Cardiac muscle cell (in vitro differentiated cells and primary cell): ENCODE measurements at regions not wholly inside any gene's neighbourhood (a gene's known extent, or its start where the extent isn't known, plus 50 kb on each side); places are given as distances from the start of the nearest gene placed in this dataset.
"Not testable (repeated sequence)": the region's sequence is repeated elsewhere in the genome, so short reads cannot be mapped to it uniquely, and the experiment has no call there.

ENCODE experiments used
- DNase-seq, 2 donors: peaks; one replicate each; pipeline versions ENCODE4 v3.0.0 to v3.0.0-alpha.2; 2010 to 2017; ENCODE audit warnings: low read depth in 1 of 2, low spot score in 1 of 2
- H3K27ac ChIP-seq: fragments of 200-600 bp; sonication (generic); 2 replicates; pipeline ENCODE4 v1.5.1; 2016
- H3K27me3 ChIP-seq: fragments of 200-600 bp; sonication (generic); 2 replicates; pipeline ENCODE4 v1.6.0; 2016; ENCODE audit warnings: control low read depth
- H3K36me3 ChIP-seq: fragments of 200-600 bp; sonication (generic); 2 replicates; pipeline ENCODE4 v1.5.1; 2016; ENCODE audit warnings: control low read depth
- H3K4me1 ChIP-seq: fragments of 200-600 bp; sonication (generic); 2 replicates; pipeline ENCODE4 v1.8.1; 2017; ENCODE audit warnings: low read depth, mild to moderate bottlenecking, mixed run types
- H3K4me3 ChIP-seq: fragments of 200-600 bp; sonication (generic); 2 replicates; pipeline ENCODE4 v1.5.1; 2016; ENCODE audit warnings: mild to moderate bottlenecking
- H3K9me3 ChIP-seq: fragments of 200-600 bp; sonication (generic); 2 replicates; pipeline ENCODE4 v1.5.1; 2017; ENCODE audit warnings: low read depth, mild to moderate bottlenecking, control low read depth
- CTCF ChIP-seq: IDR thresholded peaks from 2 replicates; pipeline ENCODE4 v1.5.1; 2012; ENCODE audit warnings: low read depth, mild to moderate bottlenecking, low read length

- Histone ChIP-seq H3K4me3 (no peak overlapping the region), H3K27me3 (no peaks in the 10 kb centered on the region), H3K9me3 (no peaks in the 10 kb centered on the region), H3K36me3 (no peaks in the 10 kb centered on the region), H3K27ac (no peak overlapping the region), H3K4me1 (no peaks in the 10 kb centered on the region)
- no peak for DNase-seq
- no peak for TF ChIP-seq CTCF
Measured at GRCh38 chr2:133865141-133865540, 296.9 kb upstream of the NCKAP5 start.

GRCh38 chr2:133867166-133867565, 298.9 kb upstream of the NCKAP5 start:
- Histone ChIP-seq H3K36me3 (no peaks in the 10 kb centered on the region), H3K4me1 (no peaks in the 10 kb centered on the region), H3K9me3 (no peaks in the 10 kb centered on the region), H3K4me3 (no peak overlapping the region), H3K27me3 (no peaks in the 10 kb centered on the region), H3K27ac (no peak overlapping the region)
- no peak for TF ChIP-seq CTCF
- DNase-seq, result no peak

- no peak for DNase-seq
- H3K4me1 ChIP-seq, result no peaks in the 10 kb centered on the region
- no peaks in the 10 kb centered on the region for H3K27me3 ChIP-seq
- no peak overlapping the region for H3K4me3 ChIP-seq
- H3K27ac ChIP-seq, result no peak overlapping the region
- no peak for TF ChIP-seq CTCF
- no peaks in the 10 kb centered on the region for H3K9me3 ChIP-seq
- H3K36me3 ChIP-seq, result no peaks in the 10 kb centered on the region
Measured at GRCh38 chr2:133871545-133872209, 303.4 kb upstream of the NCKAP5 start.

- Histone ChIP-seq H3K4me3 (no peak overlapping the region), H3K36me3 (no peaks in the 10 kb centered on the region), H3K27ac (no peak overlapping the region), H3K9me3 (no peaks in the 10 kb centered on the region), H3K27me3 (no peaks in the 10 kb centered on the region), H3K4me1 (no peaks in the 10 kb centered on the region)
- DNase-seq, result no peak
- no peak for TF ChIP-seq CTCF
Measured at GRCh38 chr2:133878326-133878725, 310.1 kb upstream of the NCKAP5 start.

GRCh38 chr2:133879703-133880102, 311.4 kb upstream of the NCKAP5 start:
- Histone ChIP-seq H3K9me3 (no peaks in the 10 kb centered on the region), H3K27ac (no peak overlapping the region), H3K4me3 (no peak overlapping the region), H3K27me3 (no peaks in the 10 kb centered on the region), H3K4me1 (no peaks in the 10 kb centered on the region), H3K36me3 (no peaks in the 10 kb centered on the region)
- no peak for DNase-seq
- no peak for TF ChIP-seq CTCF

GRCh38 chr2:133882159-133882558, 313.9 kb upstream of the NCKAP5 start:
- not testable (repeated sequence) for H3K36me3 ChIP-seq, H3K4me3 ChIP-seq, H3K27me3 ChIP-seq, H3K4me1 ChIP-seq, H3K9me3 ChIP-seq, DNase-seq, H3K27ac ChIP-seq
